Lung (tissue), 11 donors: ENCODE measurements at regions not wholly inside any gene's neighbourhood (a gene's known extent, or its start where the extent isn't known, plus 50 kb on each side); places are given as distances from the start of the nearest gene placed in this dataset.

Experiments used
- ATAC-seq: fragments of 200-7000 bp; cut with Tn5 transposase; one replicate; pipeline ENCODE4 v1.9.1; 2020; ENCODE audit warnings: moderate number of reproducible peaks; ENCODE audit not compliant: insufficient read depth, low FRiP score
- DNase-seq, 3 donors: peaks; one replicate each; pipeline ENCODE4 v3.0.0-alpha.2; 2013 to 2017
- H3K27ac ChIP-seq, 2 donors: one replicate each; pipeline ENCODE4 v1.5.1; 2013; ENCODE audit warnings: mild to moderate bottlenecking in 2 of 2, moderate library complexity in 2 of 2, control low read depth in 1 of 2, inconsistent platforms in 1 of 2, low read depth in 1 of 2, low read length in 1 of 2
- H3K27me3 ChIP-seq, 3 donors: one replicate each; pipeline ENCODE4 v1.5.1; 2013; ENCODE audit warnings: low read length in 2 of 3; ENCODE audit not compliant: control insufficient read depth in 3 of 3, insufficient read depth in 3 of 3
- H3K36me3 ChIP-seq, 4 donors: one replicate each; pipeline ENCODE4 v1.5.1; 2013; ENCODE audit warnings: low read length in 4 of 4, mild to moderate bottlenecking in 1 of 4, moderate library complexity in 1 of 4; ENCODE audit not compliant: control insufficient read depth in 4 of 4, insufficient read depth in 4 of 4
- H3K4me1 ChIP-seq, 5 donors: one replicate each; pipeline ENCODE4 v1.5.1; 2013; ENCODE audit warnings: low read length in 5 of 5, mild to moderate bottlenecking in 2 of 5, moderate library complexity in 1 of 5; ENCODE audit not compliant: control insufficient read depth in 5 of 5, insufficient read depth in 5 of 5
- H3K4me3 ChIP-seq: one replicate; pipeline ENCODE4 v1.5.1; 2013; ENCODE audit warnings: mild to moderate bottlenecking, control low read depth, moderate library complexity
- H3K9ac ChIP-seq, 2 donors: one replicate each; pipeline ENCODE4 v1.5.1; 2013; ENCODE audit warnings: low read length in 2 of 2, control low read depth in 1 of 2; ENCODE audit not compliant: insufficient read depth in 1 of 2
- H3K9me3 ChIP-seq, 4 donors: one replicate each; pipeline ENCODE4 v1.5.1; 2013; ENCODE audit warnings: low read length in 3 of 4, mild to moderate bottlenecking in 1 of 4, moderate library complexity in 1 of 4; ENCODE audit not compliant: control insufficient read depth in 4 of 4, insufficient read depth in 3 of 4
- WGBS, 2 donors: extraction: QIAGEN DNeasy Blood & Tissue Kit; methylation state at CpG; one replicate each; pipeline ENCODE4 v1.1.7; 2013; 5-methylcytosine and 5-hydroxymethylcytosine counted together
- TF ChIP-seq, protein P1 (sequence below): IDR thresholded peaks from 2 replicates; pipeline ENCODE4 v1.5.1; 2012; ENCODE audit warnings: mild to moderate bottlenecking; ENCODE audit errors: control extremely low read depth, extremely low read depth
- donor health status: control.
- donor health status: control.
- donor health status: Bipolar disorder and iron deficiency.
- donor health status: healthy.
- donor health status: DM: yes; HTN: yes; CAD: no.

DNA sequence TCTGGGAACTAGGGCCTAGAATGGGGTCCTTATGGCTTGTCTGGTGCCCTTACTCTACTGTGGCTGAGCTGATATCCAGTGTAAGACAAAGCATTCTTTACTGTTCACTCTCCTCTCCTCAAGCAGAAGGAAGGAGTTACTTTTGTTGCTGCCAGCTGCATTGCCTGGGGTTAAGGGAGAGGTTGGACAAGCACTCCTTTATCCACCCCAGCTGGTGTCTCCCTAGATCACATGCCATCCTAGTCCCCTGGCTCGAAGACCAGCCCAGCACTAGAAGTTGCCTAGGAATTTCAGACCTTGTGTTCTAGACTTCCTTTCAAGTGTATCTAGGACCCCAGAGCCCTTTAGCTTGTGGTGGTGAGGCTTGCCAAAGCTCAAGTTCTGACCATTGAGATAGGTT lies 1051.5 kb upstream of the C9orf72 start:
- ATAC-seq (no peak), DNase-seq (no peak)
- Histone ChIP-seq H3K9ac (no peak overlapping the region), H3K9me3 (peaks cover 0 to 5% (median 0%) of the 10 kb centered on the region in 4 donors), H3K36me3 (no peaks in the 10 kb centered on the region), H3K27ac (no peak overlapping the region), H3K4me1 (no peaks in the 10 kb centered on the region), H3K4me3 (no peak overlapping the region), H3K27me3 (no peaks in the 10 kb centered on the region)
- WGBS, 2 donors, result 69 to 80% methylated on average over 1 of the region's 1 CpG
- TF ChIP-seq, protein P1, sequence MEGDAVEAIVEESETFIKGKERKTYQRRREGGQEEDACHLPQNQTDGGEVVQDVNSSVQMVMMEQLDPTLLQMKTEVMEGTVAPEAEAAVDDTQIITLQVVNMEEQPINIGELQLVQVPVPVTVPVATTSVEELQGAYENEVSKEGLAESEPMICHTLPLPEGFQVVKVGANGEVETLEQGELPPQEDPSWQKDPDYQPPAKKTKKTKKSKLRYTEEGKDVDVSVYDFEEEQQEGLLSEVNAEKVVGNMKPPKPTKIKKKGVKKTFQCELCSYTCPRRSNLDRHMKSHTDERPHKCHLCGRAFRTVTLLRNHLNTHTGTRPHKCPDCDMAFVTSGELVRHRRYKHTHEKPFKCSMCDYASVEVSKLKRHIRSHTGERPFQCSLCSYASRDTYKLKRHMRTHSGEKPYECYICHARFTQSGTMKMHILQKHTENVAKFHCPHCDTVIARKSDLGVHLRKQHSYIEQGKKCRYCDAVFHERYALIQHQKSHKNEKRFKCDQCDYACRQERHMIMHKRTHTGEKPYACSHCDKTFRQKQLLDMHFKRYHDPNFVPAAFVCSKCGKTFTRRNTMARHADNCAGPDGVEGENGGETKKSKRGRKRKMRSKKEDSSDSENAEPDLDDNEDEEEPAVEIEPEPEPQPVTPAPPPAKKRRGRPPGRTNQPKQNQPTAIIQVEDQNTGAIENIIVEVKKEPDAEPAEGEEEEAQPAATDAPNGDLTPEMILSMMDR, result no peak

DNA sequence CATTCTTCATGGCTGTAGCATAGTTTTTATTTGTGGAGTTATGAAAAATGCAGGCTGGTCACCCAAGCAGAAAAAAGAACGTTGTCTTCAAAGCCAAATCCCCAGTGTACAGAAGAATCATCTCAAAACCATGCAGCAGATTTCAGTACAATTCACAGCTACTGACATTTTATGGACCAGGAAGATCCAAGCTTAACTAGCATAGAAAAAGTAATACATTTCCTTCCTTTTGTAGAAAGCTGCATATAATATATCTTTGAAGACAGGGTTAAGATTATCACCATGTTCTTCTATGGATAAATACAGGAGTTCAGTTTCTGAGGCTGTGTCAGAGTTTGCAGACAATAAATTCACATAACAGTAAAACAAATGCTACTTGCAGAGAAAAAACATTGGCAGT lies 1054.8 kb upstream of the C9orf72 start:
- no peaks in the 10 kb centered on the region for H3K36me3 ChIP-seq
- no peaks in the 10 kb centered on the region for H3K27me3 ChIP-seq
- H3K9me3 ChIP-seq, result peaks cover 0 to 5% (median 0%) of the 10 kb centered on the region in 4 donors
- WGBS, 2 donors, result 64 to 71% methylated on average over 1 of the region's 1 CpG
- H3K9ac ChIP-seq, result no peak overlapping the region
- TF ChIP-seq, protein P1, result no peak
- DNase-seq, result no peak
- ATAC-seq, result no peak
- no peak overlapping the region for H3K4me3 ChIP-seq
- no peak overlapping the region for H3K27ac ChIP-seq
- H3K4me1 ChIP-seq, result no peaks in the 10 kb centered on the region

DNA sequence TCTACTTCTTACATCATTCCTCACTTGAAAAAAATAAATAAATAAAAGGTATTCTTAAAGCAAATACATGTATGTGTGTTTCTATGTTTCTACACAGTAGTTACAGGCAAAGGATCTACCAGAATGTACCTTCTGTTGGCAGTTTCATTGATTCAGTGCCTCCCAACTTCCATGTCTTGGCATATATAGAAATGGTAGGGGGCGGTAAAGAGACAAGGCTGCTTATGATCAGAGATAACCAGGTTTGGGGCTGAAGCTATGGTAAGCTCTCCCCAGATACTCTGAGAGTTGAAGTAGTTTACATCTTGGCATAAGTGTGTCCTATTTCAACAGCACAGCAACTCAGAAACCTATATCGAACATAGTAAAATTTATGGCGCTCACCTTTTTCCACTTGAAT lies 1075.4 kb upstream of the C9orf72 start:
- H3K27ac ChIP-seq, result no peak overlapping the region
- no peak overlapping the region for H3K9ac ChIP-seq
- TF ChIP-seq, protein P1, result no peak
- 88 to 91% methylated on average over 3 of the region's 3 CpGs for WGBS, 2 donors
- peaks cover 0 to 4% (median 0%) of the 10 kb centered on the region in 4 donors for H3K9me3 ChIP-seq
- H3K36me3 ChIP-seq, result no peaks in the 10 kb centered on the region
- H3K4me1 ChIP-seq, result no peaks in the 10 kb centered on the region
- ATAC-seq (no peak), DNase-seq (peak in 1 of 3 donors; percentile 1)
- no peak overlapping the region for H3K4me3 ChIP-seq
- no peaks in the 10 kb centered on the region for H3K27me3 ChIP-seq

DNA sequence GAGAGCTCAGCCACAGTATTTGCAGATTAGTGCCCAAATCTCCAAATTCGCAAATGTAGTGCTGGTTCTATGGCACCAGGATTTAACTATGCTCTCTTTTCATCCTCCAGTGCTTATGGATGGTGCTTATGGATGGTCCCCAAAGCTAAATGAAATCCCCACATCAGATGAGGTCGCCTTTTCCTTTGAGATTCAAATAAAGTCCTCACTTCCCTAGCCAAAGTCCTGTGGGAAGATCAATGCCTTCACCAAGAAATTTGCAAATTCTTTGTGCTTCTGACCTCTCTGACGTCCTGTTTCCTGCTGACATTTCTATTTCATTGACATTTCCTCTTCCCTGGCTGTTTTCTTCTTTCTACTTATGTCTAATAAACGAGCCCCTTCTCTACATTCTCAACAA lies 1077.0 kb upstream of the C9orf72 start:
- no peak for DNase-seq
- Histone ChIP-seq H3K4me1 (no peaks in the 10 kb centered on the region), H3K4me3 (no peak overlapping the region), H3K9ac (no peak overlapping the region), H3K27me3 (no peaks in the 10 kb centered on the region), H3K27ac (no peak overlapping the region), H3K36me3 (no peaks in the 10 kb centered on the region), H3K9me3 (no peaks in the 10 kb centered on the region)
- TF ChIP-seq, protein P1, result no peak
- ATAC-seq, result no peak
- 33 to 36% methylated on average over 4 of the region's 4 CpGs for WGBS, 2 donors
